SK-N-MC (cell line): ENCODE measurements at regions not wholly inside any gene's neighbourhood (a gene's known extent, or its start where the extent isn't known, plus 50 kb on each side); places are given as distances from the start of the nearest gene placed in this dataset.

Experiments
- DNase-seq: peaks from one replicate; pipeline ENCODE4 v3.0.0-alpha.2; 2011; ENCODE audit warnings: low read depth, low spot score
- H3K27ac ChIP-seq: fragments of 200-600 bp; sonication (generic); 2 replicates; pipeline ENCODE4 v1.5.1; 2016; ENCODE audit warnings: mixed run types
- H3K36me3 ChIP-seq: fragments of 200-600 bp; sonication (generic); 2 replicates; pipeline ENCODE4 v1.6.1; 2017; ENCODE audit warnings: antibody characterized with exemption, low read length, mixed read lengths; ENCODE audit not compliant: insufficient read depth
- H3K4me3 ChIP-seq: fragments of 200-600 bp; sonication (generic); 2 replicates; pipeline ENCODE4 v1.5.1; 2016
- H3K9ac ChIP-seq: fragments of 200-600 bp; sonication (generic); 2 replicates; pipeline ENCODE4 v1.8.0; 2017; ENCODE audit warnings: mixed run types, mixed read lengths; ENCODE audit not compliant: insufficient read length
- H3K9me3 ChIP-seq: fragments of 200-600 bp; sonication (generic); 2 replicates; pipeline ENCODE4 v1.6.1; 2017; ENCODE audit warnings: low read depth, mild to moderate bottlenecking, antibody characterized with exemption, low read length, moderate library complexity, mixed read lengths
- EZH2 ChIP-seq: fragments of 200-600 bp; sonication (generic); IDR thresholded peaks from one replicate; pipeline ENCODE4 v1.6.1; 2017; ENCODE audit warnings: antibody characterized with exemption
- FOXP2 ChIP-seq: optimal IDR thresholded peaks from 2 replicates; pipeline ENCODE3; 2011; ENCODE audit warnings: mild to moderate bottlenecking, moderate library complexity; ENCODE audit not compliant: insufficient read depth; ENCODE audit errors: extremely low read length, control extremely low read depth
- POLR2AphosphoS5 ChIP-seq: IDR thresholded peaks from 2 replicates; pipeline ENCODE4 v1.6.1; 2012; ENCODE audit warnings: mild to moderate bottlenecking, low read depth, low read length, borderline replicate concordance

DNA sequence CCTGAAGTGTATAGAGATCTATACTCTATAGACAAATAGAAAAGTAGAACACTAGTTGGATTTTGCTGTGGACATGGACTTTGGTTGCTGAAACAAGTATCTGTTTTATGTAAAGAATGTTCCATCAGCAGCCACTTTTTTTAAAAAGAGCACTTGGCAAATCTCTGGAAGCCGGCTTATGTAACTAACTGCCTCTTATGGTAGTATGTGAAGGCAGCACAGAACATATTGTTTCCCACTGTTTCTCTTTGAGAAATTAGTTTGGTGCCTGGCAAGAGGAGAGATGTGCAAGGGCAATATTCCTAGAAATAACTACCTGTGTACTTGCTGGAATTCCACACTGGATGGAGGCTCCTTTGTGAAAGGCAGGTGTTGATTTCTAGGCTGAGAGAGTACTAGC, 242.3 kb upstream of the PREP start:
- Histone ChIP-seq H3K27ac (no peak overlapping the region), H3K4me3 (no peak overlapping the region), H3K36me3 (no peaks in the 10 kb centered on the region), H3K9me3 (no peaks in the 10 kb centered on the region), H3K9ac (no peak overlapping the region)
- TF ChIP-seq EZH2 = no peak
- no peak for TF ChIP-seq FOXP2
- no peak for TF ChIP-seq POLR2AphosphoS5
- no peak for DNase-seq

GRCh38 chr6:105644691-105645090, 241.8 kb upstream of the PREP start:
- Histone ChIP-seq H3K36me3 (no peaks in the 10 kb centered on the region), H3K9ac (no peak overlapping the region), H3K4me3 (no peak overlapping the region), H3K27ac (no peak overlapping the region), H3K9me3 (no peaks in the 10 kb centered on the region)
- no peak for DNase-seq
- TF ChIP-seq POLR2AphosphoS5 (no peak), EZH2 (no peak), FOXP2 (no peak)

DNA sequence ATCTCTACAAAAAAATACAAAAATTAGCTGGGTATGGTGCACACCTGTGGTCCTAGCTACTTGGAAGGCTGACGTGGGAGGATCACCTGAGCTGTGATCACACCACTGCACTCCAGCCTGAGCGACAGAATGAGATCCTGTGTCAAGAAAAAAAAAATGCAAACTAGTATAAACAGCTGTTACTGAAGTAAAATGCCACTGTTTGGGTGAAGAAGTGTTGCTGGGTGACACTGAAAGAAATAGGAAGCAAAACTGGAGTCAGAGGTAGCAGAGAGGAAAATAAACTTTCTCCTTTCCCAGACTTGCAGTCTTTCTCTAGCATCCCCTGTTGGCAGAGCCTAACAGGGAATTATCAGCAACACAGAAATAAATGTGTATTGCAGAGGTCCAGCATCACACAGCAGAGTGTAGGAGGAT, 241.2 kb upstream of the PREP start:
- Histone ChIP-seq H3K36me3 (no peaks in the 10 kb centered on the region), H3K9ac (no peak overlapping the region), H3K9me3 (no peaks in the 10 kb centered on the region), H3K4me3 (no peak overlapping the region), H3K27ac (no peak overlapping the region)
- no peak for DNase-seq
- TF ChIP-seq FOXP2 = no peak
- TF ChIP-seq POLR2AphosphoS5 = no peak
- no peak for TF ChIP-seq EZH2

DNA sequence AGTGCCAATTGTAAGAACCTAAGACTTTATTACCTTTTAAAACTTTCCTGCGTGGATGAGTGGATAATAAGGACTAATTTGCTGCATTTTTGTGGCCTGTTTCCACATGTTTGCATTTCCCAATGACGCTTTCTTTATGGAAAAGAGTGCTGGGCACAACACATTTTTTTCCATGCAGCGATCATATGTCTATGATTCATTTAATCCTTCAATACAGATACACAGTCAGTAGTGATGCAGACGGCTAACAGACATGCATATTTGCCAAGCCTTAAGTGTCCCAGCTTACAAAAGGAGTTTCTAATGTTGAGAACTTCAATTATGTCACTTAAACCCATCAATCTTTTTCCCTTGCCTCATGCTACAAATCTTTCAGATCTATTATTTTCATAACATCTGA, 239.8 kb upstream of the PREP start:
- Histone ChIP-seq H3K9me3 (no peaks in the 10 kb centered on the region), H3K9ac (no peak overlapping the region), H3K36me3 (no peaks in the 10 kb centered on the region), H3K27ac (no peak overlapping the region), H3K4me3 (no peak overlapping the region)
- DNase-seq = no peak
- TF ChIP-seq FOXP2 = no peak
- no peak for TF ChIP-seq EZH2
- TF ChIP-seq POLR2AphosphoS5 = no peak

DNA sequence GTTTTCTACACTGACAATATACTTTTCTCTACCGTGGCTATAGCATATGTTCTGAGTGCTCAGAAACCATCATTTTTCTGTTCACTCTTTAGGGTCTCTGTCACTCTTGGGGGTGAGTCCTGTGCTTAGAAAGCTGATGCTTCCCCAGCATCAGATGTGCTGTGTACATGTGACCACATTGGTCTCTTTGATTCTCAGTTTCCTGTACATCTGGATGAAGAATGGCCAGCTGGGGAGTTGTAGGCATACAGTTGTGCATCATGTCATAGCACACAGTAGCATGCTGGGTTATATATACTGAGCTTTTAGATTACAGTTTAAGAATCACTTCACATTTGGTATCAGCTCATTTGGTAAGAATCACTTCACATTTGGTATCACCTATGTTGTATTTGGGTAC, 238.6 kb upstream of the PREP start:
- H3K9me3 ChIP-seq = no peaks in the 10 kb centered on the region
- no peak for DNase-seq
- no peaks in the 10 kb centered on the region for H3K36me3 ChIP-seq
- no peak overlapping the region for H3K4me3 ChIP-seq
- TF ChIP-seq EZH2 = no peak
- no peak for TF ChIP-seq FOXP2
- no peak for TF ChIP-seq POLR2AphosphoS5
- no peak overlapping the region for H3K27ac ChIP-seq
- H3K9ac ChIP-seq = no peak overlapping the region

DNA sequence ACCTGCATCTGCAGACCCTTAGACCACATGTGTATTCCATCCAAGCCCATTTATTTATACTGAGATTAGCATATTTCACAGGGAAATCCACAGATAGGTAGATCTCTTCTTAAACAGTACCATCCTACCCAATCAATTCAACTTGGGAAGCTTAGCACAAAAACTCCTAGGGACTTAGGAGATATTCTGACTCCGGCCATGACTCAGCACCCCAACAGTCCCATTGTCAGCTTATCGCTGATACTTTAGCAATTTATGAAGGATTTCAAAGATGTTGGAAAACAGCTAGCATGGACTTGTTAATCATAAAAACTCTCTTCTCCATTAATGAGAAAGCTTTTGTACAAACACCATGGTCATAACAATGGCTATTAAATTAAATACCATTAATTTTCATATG, 236.2 kb upstream of the PREP start:
- H3K9me3 ChIP-seq = no peaks in the 10 kb centered on the region
- no peak overlapping the region for H3K4me3 ChIP-seq
- TF ChIP-seq EZH2 (no peak), POLR2AphosphoS5 (no peak), FOXP2 (no peak)
- no peak overlapping the region for H3K9ac ChIP-seq
- no peaks in the 10 kb centered on the region for H3K36me3 ChIP-seq
- H3K27ac ChIP-seq = no peak overlapping the region
- no peak for DNase-seq

DNA sequence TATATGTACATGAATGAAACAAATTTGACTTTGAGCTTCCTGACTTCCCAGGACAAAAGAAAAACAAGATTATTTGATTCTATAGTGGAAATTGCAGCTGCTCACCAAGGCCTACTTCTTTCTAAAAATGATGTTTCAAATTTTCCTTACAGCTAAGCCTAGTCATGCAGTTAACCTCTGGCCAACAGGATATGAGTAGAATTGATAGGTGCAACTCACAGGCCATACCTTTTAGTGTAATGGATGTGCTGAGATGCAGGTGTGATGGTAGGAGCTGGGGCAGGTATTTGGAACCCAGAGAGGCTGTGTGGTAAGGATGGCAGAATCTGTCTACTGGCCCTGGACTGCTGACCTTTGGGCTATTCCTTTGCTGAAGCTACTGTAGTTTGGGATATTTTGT, 230.9 kb upstream of the PREP start:
- no peak overlapping the region for H3K4me3 ChIP-seq
- no peaks in the 10 kb centered on the region for H3K9me3 ChIP-seq
- DNase-seq = no peak
- H3K27ac ChIP-seq = no peak overlapping the region
- H3K36me3 ChIP-seq = no peaks in the 10 kb centered on the region
- TF ChIP-seq EZH2 = no peak
- H3K9ac ChIP-seq = no peak overlapping the region

DNA sequence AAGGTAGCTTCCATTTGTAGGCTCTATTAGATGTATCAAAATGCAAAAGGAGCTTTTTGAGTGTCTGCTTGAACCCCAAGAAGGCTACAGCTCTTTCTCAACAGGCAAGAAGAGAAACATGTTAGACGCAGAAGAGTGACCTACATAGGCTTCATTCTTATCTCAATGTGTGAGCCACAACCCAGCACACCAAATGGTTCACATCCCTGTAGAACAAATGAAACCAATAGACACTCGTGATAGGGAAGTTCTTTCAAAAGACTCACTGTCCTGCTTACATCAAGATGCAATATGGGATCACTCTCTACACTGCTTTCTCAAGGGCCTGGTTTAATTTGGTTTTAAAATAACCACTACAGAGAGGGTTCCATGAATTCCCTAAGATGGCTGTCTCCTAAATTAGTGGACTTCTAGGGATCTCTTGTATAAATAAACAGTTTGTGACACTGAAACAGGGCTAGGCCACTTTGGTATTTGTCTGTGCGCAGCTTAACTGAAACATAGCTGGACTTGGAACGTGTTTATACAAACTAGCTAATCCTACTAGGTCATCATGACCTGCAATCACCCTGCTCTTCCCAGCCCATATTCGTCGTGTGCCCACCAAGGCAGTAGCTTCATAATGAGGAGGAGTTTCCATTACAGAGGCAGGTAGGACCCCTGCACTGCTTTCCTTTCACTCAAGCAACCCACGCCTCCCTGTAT, 225.4 kb upstream of the PREP start:
- no peaks in the 10 kb centered on the region for H3K9me3 ChIP-seq
- H3K9ac ChIP-seq = no peak overlapping the region
- H3K36me3 ChIP-seq = no peaks in the 10 kb centered on the region
- TF ChIP-seq FOXP2 = no peak
- TF ChIP-seq EZH2 = no peak
- no peak for TF ChIP-seq POLR2AphosphoS5
- H3K4me3 ChIP-seq = no peak overlapping the region
- H3K27ac ChIP-seq = no peak overlapping the region
- DNase-seq = no peak

- DNase-seq = no peak
- H3K36me3 ChIP-seq = no peaks in the 10 kb centered on the region
- H3K4me3 ChIP-seq = no peak overlapping the region
- no peak overlapping the region for H3K27ac ChIP-seq
- H3K9me3 ChIP-seq = no peaks in the 10 kb centered on the region
- no peak for TF ChIP-seq FOXP2
- no peak for TF ChIP-seq POLR2AphosphoS5
- TF ChIP-seq EZH2 = no peak
- no peak overlapping the region for H3K9ac ChIP-seq
These were observed 223.6 kb upstream of the PREP start for GRCh38 chr6:105626295-105627158.
